HL-60 (cell line): ENCODE measurements at regions not wholly inside any gene's neighbourhood (a gene's known extent, or its start where the extent isn't known, plus 50 kb on each side); places are given as distances from the start of the nearest gene placed in this dataset.

Source experiments
- CTCF ChIP-seq: IDR thresholded peaks from one replicate; pipeline ENCODE4 v1.5.1; 2011; ENCODE audit warnings: low read length, control low read depth, inconsistent platforms; ENCODE audit not compliant: insufficient read depth
- POLR2AphosphoS5 ChIP-seq: IDR thresholded peaks from 2 replicates; pipeline ENCODE4 v1.6.1; 2012; ENCODE audit warnings: low read depth
- REST ChIP-seq: IDR thresholded peaks from 2 replicates; pipeline ENCODE4 v1.6.1; 2012; ENCODE audit warnings: low read depth; ENCODE audit not compliant: insufficient replicate concordance

DNA sequence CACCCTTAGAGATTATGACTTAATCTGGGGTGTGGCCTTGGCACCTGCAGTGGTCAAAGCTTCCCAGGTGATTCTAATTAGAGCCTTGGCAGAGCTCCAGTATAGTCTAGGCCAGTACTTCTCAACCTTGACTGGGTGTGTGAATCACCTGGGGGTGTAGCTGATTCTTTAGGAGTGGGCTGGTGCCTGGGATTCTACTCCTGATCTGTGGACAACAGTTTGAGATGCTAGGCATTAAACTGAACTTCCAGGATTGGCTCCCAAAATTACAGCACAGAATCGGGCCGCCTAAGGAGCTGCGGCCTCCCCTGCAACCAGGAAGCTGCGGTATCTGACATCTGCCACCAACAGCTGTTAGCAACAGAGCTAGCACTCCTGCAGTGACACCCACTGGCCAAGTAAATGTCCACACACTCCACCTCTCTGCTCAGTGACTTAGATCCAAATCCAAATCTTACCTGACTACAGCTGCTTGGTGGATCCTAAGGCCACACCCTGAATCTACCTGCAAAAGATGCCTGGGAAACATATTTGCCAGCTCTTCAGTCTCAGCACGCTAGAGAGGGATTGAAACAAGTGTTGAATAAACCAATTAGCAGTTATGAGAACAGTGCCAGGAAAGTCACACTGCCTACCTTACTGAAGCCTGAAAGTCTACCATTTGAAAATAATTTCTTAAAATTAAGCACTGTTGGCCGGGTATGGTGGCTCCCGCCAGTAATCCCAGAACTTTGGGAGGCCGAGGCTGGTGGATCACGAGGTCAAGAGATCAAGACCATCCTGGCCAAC is 126.7 kb downstream of the UNC5CL start:
- TF ChIP-seq POLR2AphosphoS5 (no peak), CTCF (peak; percentile 64), REST (no peak)
